Lower lobe of right lung (tissue), 2 donors: ENCODE measurements at regions not wholly inside any gene's neighbourhood (a gene's known extent, or its start where the extent isn't known, plus 50 kb on each side); places are given as distances from the start of the nearest gene placed in this dataset.

Source experiments
- ATAC-seq, 2 donors: fragments of 200-7000 bp; cut with Tn5 transposase; one replicate each; pipeline ENCODE4 v1.9.1; 2020 to 2022; ENCODE audit warnings: mild to moderate bottlenecking in 2 of 2, moderate library complexity in 2 of 2
- DNase-seq: peaks from one replicate; pipeline ENCODE4 v3.0.0-alpha.2; 2020
- H3K27ac ChIP-seq: fragments of 200-600 bp; one replicate; pipeline ENCODE4 v1.8.0; 2022
- H3K27me3 ChIP-seq: fragments of 200-600 bp; one replicate; pipeline ENCODE4 v1.8.0; 2022; ENCODE audit warnings: low read depth
- H3K36me3 ChIP-seq: fragments of 200-600 bp; one replicate; pipeline ENCODE4 v1.8.0; 2022; ENCODE audit warnings: mild to moderate bottlenecking
- H3K4me1 ChIP-seq: fragments of 200-600 bp; one replicate; pipeline ENCODE4 v1.8.0; 2022
- H3K4me3 ChIP-seq: fragments of 200-600 bp; one replicate; pipeline ENCODE4 v1.8.0; 2022; ENCODE audit warnings: mild to moderate bottlenecking
- H3K9me3 ChIP-seq: fragments of 200-600 bp; one replicate; pipeline ENCODE4 v1.8.0; 2022
- intact Hi-C: fragments of 100-400 bp; cut with DNase I; formaldehyde crosslinking; loops from one replicate; pipeline ENCODE4 v1.11.0; 2022
- TF ChIP-seq, protein P1 (sequence below): fragments of 200-600 bp; IDR thresholded peaks from one replicate; pipeline ENCODE4 v1.8.0; 2022; ENCODE audit warnings: antibody characterized with exemption, mild to moderate bottlenecking
- donor health status: DM: no; HTN: yes; CAD: no; lungs with severe emphysema.

DNA sequence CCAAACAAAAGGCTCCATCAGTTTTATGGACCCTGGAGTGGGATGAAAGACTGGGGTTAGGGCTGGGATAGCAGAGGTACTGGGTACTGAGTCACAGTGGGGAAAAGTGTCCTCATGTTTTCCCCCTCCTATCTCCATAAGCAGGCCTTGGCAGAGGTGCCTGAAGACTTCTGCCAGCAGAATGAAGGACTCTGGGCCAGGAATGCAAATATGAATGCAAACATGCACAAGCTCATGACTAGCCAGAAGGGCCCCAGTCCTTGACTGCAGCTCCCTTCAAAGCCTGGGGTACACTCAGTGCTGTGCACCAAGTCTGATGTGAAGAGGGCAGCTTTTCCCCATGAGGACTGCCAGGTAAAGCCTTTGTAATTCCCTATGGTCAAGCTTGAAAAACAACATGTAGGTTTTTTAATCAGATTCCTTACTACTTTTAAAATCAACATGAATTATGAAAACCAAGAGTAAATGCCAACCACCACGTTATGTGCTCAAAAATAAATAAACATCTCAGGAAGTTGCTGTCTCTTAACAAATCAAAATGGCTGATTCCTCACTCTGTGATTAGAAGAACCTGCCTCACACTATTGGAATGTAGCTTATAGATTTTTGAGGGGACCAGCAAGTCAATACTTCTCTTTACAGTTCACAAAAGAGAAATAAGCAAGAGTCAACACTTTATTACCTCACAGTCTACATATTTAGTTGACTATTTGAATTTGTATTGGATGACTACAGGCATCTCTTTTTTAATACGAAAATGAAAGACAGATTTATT, 1512.0 kb downstream of the ARAP2 start:
- no peaks in the 10 kb centered on the region for H3K27me3 ChIP-seq
- H3K4me1 ChIP-seq: no peaks in the 10 kb centered on the region
- intact Hi-C loops: no loop called here
- no peak overlapping the region for H3K27ac ChIP-seq
- no peaks in the 10 kb centered on the region for H3K36me3 ChIP-seq
- no peak for DNase-seq
- no peak overlapping the region for H3K4me3 ChIP-seq
- no peak for ATAC-seq
- H3K9me3 ChIP-seq: no peaks in the 10 kb centered on the region
- TF ChIP-seq, protein P1, sequence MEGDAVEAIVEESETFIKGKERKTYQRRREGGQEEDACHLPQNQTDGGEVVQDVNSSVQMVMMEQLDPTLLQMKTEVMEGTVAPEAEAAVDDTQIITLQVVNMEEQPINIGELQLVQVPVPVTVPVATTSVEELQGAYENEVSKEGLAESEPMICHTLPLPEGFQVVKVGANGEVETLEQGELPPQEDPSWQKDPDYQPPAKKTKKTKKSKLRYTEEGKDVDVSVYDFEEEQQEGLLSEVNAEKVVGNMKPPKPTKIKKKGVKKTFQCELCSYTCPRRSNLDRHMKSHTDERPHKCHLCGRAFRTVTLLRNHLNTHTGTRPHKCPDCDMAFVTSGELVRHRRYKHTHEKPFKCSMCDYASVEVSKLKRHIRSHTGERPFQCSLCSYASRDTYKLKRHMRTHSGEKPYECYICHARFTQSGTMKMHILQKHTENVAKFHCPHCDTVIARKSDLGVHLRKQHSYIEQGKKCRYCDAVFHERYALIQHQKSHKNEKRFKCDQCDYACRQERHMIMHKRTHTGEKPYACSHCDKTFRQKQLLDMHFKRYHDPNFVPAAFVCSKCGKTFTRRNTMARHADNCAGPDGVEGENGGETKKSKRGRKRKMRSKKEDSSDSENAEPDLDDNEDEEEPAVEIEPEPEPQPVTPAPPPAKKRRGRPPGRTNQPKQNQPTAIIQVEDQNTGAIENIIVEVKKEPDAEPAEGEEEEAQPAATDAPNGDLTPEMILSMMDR: no peak

DNA sequence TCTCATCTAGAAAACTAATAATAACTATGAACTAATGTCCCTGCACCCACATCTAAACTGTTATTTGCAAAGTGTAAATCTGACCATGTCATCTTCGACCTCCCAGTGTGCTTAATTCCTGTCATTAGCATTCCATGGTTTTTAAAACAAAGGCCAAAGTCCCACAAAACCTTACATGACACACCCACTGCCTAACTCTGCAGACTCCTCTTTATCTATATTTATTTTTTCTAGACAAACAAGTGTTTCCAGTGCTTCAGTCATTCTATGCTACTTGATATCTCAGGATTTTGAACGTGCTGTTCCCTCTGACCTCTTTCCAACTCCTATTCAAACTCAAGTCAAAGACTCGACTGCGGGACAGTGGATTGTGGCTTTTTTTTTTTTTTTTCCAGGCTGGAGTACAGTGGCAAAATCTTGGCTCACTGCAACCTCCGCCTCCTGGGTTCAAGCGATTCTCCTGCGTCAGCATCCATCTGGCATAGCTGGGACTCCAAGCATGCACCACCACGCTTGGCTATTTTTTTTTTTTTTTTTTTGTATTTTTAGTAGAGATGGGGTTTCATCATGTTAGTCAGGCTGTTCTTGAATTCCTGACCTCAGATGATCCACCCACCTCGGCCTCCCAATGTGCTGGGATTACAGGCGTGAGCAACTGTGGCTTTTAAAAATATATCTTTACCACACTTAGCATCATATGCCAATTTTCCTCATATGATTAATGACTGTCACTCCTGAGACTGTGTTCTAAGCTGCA, 1511.0 kb downstream of the ARAP2 start:
- DNase-seq (no peak), ATAC-seq (no peak)
- Histone ChIP-seq H3K36me3 (no peaks in the 10 kb centered on the region), H3K4me1 (no peaks in the 10 kb centered on the region), H3K4me3 (no peak overlapping the region), H3K27me3 (no peaks in the 10 kb centered on the region), H3K9me3 (no peaks in the 10 kb centered on the region), H3K27ac (no peak overlapping the region)
- intact Hi-C loops: no loop called here
- TF ChIP-seq, protein P1: no peak

DNA sequence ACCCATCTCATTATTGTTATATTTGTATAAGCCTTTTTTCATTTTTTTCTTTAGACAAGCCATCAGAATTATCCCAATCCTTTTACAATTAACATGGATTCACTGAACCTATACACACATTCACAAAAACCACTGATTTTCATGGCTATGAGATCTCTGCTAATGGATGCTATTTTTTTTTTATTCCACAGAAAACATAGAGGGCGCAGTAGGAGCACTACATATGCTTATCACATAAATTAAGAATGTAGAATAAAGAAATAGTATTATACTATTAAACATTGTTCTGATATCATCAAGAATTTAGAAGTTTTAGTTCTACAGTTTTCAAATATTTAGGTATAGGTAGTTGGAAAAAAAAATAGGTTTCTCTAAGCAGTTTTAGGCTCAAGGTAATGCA, 1477.4 kb downstream of the ARAP2 start:
- ATAC-seq (no peak), DNase-seq (no peak)
- intact Hi-C loops: no loop called here
- no peak overlapping the region for H3K27ac ChIP-seq
- H3K9me3 ChIP-seq: no peaks in the 10 kb centered on the region
- H3K4me3 ChIP-seq: no peak overlapping the region
- no peaks in the 10 kb centered on the region for H3K4me1 ChIP-seq
- no peaks in the 10 kb centered on the region for H3K36me3 ChIP-seq
- TF ChIP-seq, protein P1: no peak
- no peaks in the 10 kb centered on the region for H3K27me3 ChIP-seq

DNA sequence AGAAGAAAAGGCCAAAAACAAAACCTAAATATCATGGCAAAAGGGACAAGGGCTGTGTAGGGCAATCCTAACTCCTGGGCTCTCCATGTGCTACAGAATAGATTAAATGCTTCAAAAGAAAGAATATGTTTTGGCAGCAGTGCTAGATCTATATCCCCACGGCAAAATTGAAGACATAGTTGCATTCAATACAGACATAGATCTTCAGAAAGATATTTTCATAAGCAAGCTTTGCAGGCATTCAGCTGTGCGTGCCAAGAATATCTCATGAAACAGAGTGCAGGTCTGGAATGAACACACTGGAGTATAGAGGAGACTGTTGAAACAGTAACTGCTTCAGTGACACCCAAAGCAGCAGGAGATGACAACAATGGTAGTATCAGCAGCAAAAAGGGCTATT, 1476.9 kb downstream of the ARAP2 start:
- TF ChIP-seq, protein P1: no peak
- Histone ChIP-seq H3K9me3 (no peaks in the 10 kb centered on the region), H3K4me1 (no peaks in the 10 kb centered on the region), H3K36me3 (no peaks in the 10 kb centered on the region), H3K27me3 (no peaks in the 10 kb centered on the region), H3K4me3 (no peak overlapping the region), H3K27ac (no peak overlapping the region)
- ATAC-seq (no peak), DNase-seq (no peak)
- intact Hi-C loops: no loop called here

DNA sequence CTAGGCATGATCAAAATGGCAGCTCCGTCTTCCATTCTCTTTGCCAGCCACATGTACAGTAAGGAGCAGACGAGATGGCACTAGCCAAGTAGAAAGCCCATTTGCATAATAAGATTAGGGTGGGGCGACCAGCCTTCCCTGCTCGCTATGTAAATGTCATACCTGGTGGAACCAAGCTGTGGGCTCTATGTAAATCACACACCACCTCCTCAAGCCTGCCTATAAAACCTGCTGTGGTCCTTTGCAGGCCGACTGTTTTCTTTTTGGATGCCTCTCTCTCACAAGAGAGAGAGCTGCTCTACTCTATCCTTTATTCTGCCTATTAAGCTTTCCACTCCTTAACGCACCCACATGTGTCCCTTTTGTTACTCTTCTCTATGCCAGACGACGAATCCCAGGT, 1472.7 kb downstream of the ARAP2 start:
- TF ChIP-seq, protein P1: no peak
- intact Hi-C loops: no loop called here

More for the DNA sequence above, 1472.7 kb downstream of the ARAP2 start:
- DNase-seq (no peak), ATAC-seq (no peak)
- Histone ChIP-seq H3K4me1 (no peaks in the 10 kb centered on the region), H3K27me3 (no peaks in the 10 kb centered on the region), H3K27ac (no peak overlapping the region), H3K4me3 (no peak overlapping the region), H3K9me3 (no peaks in the 10 kb centered on the region), H3K36me3 (no peaks in the 10 kb centered on the region)
